GM06990 (cell line): ENCODE measurements at regions not wholly inside any gene's neighbourhood (a gene's known extent, or its start where the extent isn't known, plus 50 kb on each side); places are given as distances from the start of the nearest gene placed in this dataset.

Experiments
- DNase-seq: peaks from one replicate; pipeline ENCODE4 v3.0.0-alpha.2; 2011; ENCODE audit not compliant: insufficient read length; ENCODE audit errors: extremely low read depth
- H3K27me3 ChIP-seq: replicated peaks from 2 replicates; pipeline ENCODE4 v1.6.0; 2011; ENCODE audit warnings: low read length; ENCODE audit not compliant: control insufficient read depth, insufficient read depth
- H3K36me3 ChIP-seq: 2 replicates; pipeline ENCODE4 v1.5.1; 2011; ENCODE audit warnings: low read length; ENCODE audit not compliant: control insufficient read depth, insufficient read depth
- H3K4me3 ChIP-seq: replicated peaks from 2 replicates; pipeline ENCODE4 v1.5.1; 2011; ENCODE audit warnings: low read depth, mild to moderate bottlenecking, control low read depth, low read length
- CTCF ChIP-seq: IDR thresholded peaks from 2 replicates; pipeline ENCODE4 v1.5.1; 2011; ENCODE audit warnings: low read length, control low read depth, mild to moderate bottlenecking, inconsistent platforms; ENCODE audit not compliant: insufficient read depth, poor library complexity, severe bottlenecking

- Histone ChIP-seq H3K4me3 (no peak overlapping the region), H3K36me3 (no peaks in the 10 kb centered on the region), H3K27me3 (no peaks in the 10 kb centered on the region)
- no peak for DNase-seq
- TF ChIP-seq CTCF = no peak
These were observed 260.6 kb upstream of the BOD1L1 start for GRCh38 chr4:13888112-13888511.

GRCh38 chr4:13891544-13891939 lies 264.0 kb upstream of the BOD1L1 start:
- DNase-seq = no peak
- Histone ChIP-seq H3K36me3 (no peaks in the 10 kb centered on the region), H3K4me3 (no peak overlapping the region), H3K27me3 (no peaks in the 10 kb centered on the region)
- no peak for TF ChIP-seq CTCF

GRCh38 chr4:13892739-13893105 lies 265.2 kb upstream of the BOD1L1 start:
- no peak for DNase-seq
- TF ChIP-seq CTCF = no peak
- no peak overlapping the region for H3K4me3 ChIP-seq

GRCh38 chr4:13893211-13893610 lies 265.7 kb upstream of the BOD1L1 start:
- no peak for TF ChIP-seq CTCF
- H3K36me3 ChIP-seq = no peaks in the 10 kb centered on the region
- no peak overlapping the region for H3K4me3 ChIP-seq
- no peaks in the 10 kb centered on the region for H3K27me3 ChIP-seq
- no peak for DNase-seq

More at GRCh38 chr4:13892739-13893105, 265.2 kb upstream of the BOD1L1 start:
- H3K36me3 ChIP-seq = no peaks in the 10 kb centered on the region
- H3K27me3 ChIP-seq = no peaks in the 10 kb centered on the region

- Histone ChIP-seq H3K27me3 (no peaks in the 10 kb centered on the region), H3K4me3 (no peak overlapping the region), H3K36me3 (no peaks in the 10 kb centered on the region)
- no peak for DNase-seq
- TF ChIP-seq CTCF = no peak
These were observed 266.5 kb upstream of the BOD1L1 start for GRCh38 chr4:13893987-13894386.

- DNase-seq = no peak
- no peaks in the 10 kb centered on the region for H3K27me3 ChIP-seq
- no peak overlapping the region for H3K4me3 ChIP-seq
- TF ChIP-seq CTCF = no peak
- H3K36me3 ChIP-seq = no peaks in the 10 kb centered on the region
These were observed 273.3 kb upstream of the BOD1L1 start for GRCh38 chr4:13900780-13901179.
